Glomerular visceral epithelial cell (primary cell): ENCODE measurements at regions not wholly inside any gene's neighbourhood (a gene's known extent, or its start where the extent isn't known, plus 50 kb on each side); places are given as distances from the start of the nearest gene placed in this dataset.

ENCODE experiments used
- DNase-seq: peaks from one replicate; pipeline ENCODE4 v3.0.0-alpha.2; 2016; ENCODE audit errors: extremely low spot score

DNA sequence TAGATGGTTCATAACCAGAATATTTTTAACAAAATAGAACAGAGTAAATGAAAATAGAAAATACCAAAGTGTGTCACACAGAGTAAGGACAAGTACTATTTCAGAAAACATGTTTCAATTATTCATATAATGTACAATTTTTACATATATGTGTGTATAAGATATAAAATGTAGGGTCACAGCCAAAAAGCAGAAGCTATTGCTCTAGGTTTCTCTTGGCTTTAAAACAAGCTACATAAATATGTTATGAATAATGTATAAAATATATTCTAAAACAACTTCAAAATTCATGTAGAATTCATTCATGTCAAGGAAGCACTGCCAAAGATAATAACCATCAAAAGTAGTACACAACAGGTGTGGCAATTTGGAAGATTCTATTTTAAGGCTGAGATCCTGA, 218.2 kb downstream of the TTC32 start:
- no peak for DNase-seq

DNA sequence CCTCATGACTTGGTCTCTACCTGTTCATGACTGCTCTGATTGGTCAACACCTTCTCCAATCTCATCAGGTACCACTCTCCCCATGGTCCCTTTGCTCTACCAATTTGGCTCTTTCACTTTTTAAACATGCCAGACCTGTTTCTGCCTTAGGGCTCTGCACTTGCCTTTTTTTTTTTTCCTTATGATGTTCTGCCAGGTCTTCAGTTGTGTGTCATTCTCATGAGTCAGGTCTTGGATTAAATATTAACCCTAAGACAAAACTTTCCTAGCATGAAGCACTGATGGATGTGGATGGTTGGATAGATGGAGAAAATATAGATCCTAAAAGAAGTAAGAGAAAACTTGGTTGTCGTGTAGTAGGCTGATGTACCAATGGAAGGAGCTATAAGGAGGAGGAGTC, 219.3 kb downstream of the TTC32 start:
- DNase-seq, result peak; percentile 69

DNA sequence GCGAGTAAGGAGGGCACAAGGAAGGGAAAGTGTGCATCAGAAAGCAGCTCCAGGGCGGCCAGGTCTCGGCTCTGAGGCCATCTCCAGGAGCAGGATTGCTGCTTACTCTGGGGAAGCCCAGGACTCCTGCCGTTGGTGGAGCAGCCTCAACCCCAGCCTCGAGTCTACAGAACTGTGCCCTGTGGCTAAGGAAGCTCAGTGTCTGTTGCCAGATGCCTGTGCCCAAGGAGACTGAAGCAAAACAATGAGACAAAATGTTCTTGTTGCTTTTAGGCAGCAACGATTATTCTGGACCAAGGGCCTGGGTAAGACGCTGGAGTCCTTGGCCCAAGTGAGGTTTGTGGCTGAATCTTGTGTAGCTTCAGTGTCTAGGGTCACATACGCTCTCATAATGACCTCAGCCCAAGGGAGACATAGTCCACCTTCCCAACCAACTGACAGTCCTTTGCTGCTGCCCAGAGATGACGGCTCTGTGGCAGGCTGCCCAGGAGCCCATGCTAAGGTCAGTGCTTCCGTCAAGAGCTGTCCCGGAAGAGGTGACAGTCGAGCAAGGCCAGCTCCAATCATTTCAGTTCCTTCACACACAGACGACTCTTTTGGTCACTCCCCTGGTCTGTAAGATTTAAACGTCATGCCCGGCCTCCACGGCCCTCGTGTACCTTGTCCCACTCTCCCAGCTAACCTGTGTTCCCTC, 223.8 kb downstream of the TTC32 start:
- DNase-seq, result no peak

DNA sequence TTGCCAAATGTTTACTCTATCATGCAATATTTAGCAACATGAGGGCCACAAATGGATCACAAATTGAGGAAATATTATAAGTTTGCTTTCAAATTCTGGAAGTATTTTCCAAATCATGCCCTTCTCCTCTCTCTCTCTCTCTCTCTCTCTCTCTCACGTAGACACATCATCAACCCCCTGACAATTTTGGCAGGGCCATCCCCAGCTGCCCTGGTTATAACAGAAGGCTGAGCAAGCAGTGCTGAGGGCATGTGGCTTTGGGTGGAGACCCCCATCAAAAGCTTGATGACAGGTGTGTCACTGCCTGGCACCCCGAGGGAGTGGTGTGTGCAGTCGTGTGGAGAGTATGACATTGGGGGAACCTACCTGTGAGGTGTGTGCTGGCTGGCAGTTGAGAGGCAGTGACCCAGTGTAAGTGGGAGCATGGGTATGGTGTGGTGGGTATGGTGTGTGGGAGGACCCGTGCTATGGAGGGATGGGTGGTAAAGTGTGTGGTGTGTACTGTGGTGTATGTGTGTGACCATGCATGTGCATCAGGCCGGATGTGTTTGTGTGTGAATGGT, 224.5 kb downstream of the TTC32 start:
- no peak for DNase-seq

DNA sequence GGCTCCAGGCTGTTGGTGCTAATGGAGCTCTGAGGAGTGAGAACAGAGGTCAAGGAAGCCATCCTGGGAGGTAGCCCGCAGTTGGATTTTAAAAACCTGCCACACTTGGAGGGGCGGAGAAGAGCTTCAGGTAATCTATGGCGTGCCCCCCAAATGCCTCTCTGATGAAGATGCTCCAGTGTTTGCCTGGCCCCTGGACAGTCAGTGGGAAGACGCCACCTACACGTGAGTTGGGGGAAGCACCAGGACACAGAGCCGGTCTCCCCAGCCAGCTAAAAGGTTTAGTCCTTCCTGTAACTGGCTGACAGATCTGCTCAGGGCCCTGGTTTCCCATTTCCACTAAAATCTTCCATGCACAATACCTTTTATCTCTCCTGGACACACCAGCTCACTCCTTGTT, 225.0 kb downstream of the TTC32 start:
- DNase-seq, result no peak

DNA sequence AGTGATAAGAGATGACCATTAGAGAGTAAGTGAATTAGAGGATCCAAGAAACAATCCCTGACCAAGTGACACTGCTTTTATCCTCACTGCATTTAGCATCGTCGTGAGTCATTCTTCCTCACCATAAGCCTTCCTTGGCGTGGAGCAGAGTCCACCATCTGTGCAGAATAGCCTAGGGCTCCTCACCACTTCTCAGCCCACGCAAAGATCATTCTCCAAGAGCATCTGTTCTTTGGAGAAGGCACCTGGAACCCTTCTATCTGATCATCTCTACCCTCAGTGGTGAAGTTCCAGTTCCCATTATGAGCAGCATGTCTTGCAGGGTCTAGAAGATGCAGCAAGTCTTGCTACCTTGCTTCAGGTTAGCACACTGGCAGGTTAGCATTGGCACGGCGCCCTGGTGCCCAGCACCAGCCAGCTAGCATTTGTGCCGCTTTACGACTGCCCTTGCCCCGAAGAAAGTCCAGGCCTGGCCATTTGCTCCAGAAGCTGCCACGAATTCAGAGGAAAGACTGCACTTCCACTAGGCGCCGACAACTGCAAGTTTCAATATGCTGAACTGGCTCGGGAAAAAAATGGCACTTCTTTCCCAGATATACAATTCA, 225.8 kb downstream of the TTC32 start:
- no peak for DNase-seq

DNA sequence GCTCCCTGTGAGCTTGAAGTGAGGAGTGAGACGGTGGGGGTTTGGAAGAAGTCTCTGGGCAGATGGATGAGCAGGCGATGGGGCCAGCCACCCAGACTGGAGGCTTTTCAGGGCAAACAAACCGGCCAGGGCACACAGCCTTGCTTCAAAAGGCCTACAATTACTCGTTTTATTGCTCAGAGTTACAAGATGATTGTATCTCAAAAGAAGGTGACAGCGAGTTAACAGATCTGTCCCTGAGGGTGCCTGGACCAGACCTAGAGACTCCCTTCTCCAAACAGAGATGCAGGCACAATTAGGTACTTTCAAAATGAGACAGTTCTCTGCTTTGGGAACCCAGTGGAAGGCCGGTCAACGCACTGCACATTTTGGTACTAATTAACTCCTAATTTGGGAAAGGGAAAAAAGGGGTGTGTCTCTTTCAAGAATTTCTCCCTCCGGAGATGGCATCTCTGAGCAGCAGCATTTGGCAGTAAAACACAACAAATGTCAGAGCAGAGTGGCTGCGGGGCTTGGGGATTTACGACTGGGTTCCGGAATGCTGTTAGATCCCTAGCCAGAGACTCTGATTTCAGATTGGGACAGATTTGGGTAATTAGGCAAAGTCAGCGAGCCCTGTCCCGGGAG, 226.7 kb downstream of the TTC32 start:
- DNase-seq, result no peak

DNA sequence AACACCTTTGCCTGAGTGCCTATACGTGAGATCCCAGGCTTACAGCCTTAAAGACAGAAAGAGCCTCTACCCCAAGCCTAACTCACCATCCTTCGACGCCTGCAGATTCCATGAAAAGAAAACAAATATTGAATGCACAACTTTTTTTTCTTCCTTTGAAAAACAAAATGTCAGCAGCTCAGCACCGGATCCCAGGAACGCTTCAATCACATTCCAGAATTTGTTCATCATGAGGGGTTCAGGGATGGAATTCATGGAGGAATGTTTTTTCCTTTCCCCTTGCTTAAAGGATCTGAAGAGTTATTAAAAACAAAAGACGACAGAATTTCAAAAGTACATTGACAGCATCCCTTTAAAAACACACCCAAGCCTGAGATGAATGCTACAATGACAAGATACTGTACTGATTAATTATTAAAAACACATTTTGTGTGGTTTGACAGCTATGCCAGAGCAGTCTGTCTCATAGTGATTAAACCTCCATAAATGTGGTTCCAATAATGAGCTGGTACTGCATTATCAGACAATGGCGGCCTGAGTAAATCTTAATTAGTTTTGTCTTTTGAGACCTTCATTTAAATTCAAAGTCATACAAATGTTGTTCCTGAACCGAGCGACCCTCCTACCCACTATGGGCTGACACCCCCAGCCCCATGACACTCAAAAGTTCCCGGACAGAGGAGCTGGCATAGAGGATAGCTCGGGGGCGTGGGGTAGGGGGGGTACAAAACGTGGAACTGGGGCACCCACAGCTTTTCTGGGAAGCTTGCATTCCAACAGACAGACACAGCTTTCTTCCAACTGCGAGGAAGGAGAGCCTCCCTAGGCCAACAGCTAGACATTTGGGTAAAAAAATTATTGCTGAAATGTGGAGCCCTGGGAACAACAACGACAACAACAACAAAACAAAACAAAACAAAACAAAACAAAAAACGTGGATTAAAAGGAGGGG, 227.5 kb downstream of the TTC32 start:
- DNase-seq, result no peak

DNA sequence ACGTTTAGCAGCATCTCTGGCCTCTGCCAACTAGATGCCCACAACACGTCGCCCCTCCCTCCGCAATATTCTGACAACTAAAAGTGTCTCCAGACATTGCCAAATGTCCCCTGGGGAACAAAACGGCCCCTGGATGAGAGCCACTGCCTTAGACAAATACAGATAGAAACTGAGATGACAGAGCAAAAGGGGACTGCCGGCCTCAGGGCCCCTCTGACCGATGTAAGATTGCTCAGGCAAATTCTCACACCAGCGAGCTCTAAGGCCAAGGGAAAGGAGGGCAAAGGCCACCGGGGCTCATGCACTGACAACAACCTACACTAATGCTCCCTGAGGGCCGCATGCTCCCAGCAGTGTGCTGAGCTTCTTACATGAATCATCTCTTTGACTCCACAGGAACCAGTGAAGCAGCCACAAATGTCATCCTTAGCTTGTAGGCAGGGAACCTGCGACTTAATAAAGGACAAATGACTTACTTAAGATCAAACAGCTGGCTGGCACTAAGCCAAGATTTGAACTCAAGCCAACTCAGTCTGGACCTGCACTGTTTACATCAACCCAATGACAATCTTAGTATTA, 228.5 kb downstream of the TTC32 start:
- peak; percentile 30 for DNase-seq

DNA sequence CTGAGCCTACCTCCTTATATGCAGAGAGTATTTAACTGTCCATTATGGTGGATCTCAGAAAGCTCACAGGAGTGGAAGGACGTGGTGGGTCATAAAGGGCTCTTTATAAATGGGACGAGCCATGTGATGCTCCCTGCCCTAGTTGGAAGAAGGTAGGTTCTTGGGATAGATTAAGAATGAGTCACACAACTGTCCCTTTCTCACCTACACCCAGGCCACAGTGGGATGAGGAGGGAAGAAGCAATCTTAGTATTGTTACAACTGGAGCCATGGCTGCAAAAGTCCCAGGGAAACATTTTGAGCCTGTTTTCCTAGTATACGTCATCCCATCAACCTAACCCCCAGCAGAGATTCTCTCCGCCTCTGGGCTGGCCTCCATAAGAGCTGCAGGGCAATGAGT, 229.9 kb downstream of the TTC32 start:
- no peak for DNase-seq

DNA sequence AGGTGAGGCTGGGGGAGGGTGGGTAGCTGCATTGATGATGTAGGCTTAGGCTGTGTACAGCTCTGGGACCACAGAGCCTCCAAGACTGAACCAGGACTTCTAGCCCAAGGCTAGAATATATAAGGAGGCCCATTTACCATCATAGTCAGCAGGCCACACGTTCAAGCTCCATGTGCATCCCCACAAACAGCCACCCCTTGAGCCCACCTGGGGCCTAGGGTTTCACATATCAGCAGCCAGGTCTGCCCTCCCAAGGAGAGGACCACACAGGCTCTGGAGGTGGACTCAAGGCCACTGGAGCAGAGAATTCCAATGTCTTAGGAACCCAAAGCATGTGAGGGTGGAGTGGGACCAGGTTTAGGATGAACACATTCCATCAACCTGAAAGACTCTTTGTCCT, 230.5 kb downstream of the TTC32 start:
- no peak for DNase-seq

DNA sequence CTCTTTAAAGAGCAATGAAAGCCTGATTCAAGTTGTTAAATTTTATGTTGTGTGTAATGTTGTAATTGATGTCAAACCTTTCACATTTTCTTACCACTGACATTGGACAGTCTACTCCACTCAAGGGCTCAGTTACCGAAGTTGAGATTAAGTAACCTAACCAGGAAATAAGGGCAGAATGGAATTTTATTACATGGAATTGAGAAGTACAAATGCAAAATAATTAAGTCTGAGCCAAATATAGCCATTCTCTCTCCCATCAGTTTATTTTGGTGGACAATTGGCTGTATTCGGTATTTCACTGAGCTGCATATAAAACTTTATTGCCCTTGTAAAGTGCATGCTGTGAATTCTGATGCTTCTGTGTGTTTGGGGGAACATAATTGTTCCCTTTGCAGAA, 231.5 kb downstream of the TTC32 start:
- DNase-seq, result no peak

DNA sequence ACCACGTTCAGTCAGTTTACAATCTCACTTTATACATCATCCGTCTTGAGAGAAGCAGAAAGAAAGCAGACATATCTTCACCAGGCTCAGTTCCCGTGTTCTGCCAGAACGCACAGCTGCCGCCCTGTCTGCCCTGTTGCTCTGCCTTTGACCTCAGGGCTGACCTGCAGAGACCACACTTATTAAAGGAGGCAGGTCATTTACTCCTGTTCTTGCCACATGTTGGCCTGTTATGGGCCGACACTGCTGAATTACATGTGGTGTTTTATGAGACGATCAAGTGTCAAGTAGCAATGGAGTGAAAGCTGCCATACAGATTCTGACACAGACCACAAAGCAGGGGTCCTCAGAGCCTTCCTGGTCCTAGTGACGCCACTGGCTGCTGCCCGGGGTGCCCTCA, 232.2 kb downstream of the TTC32 start:
- DNase-seq, result no peak

DNA sequence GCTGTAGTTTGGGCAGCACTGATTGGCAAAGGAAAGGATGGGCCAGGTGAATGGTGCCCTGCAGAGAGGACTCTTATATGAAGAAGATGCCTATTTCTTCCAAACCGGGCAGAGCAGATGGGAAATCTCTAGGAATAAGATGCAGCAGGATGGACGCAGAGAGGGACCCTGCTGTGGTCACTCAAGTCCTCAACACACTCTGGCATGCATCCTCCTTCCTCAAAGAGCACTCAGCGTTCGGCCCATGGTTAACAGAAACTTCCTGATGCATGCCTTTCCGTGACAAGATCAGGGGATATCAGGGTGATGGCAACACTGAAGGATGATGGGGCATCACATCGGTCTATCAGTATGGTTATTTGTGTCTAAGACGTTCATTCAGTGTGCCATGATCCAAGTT, 232.7 kb downstream of the TTC32 start:
- DNase-seq, result no peak

DNA sequence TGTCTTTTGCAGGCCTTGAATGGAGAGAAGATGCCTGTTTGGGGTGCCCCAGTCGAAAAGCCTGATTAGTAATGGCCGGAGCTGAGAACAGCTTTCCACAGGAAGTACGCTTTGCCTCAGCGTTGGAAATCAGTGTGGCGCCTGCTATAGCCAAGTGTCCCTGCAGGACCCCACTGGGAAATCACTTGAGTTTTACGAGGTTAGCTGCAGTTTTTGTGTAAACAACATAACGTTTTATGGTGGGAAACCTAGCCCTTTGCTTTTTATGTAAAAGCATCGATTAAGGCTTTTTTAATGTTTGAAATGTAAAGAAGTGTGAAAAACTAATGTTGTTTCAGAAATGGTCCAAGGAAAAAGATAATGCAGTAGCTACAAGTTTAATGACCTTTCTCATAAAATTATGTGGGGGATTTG, 234.2 kb downstream of the TTC32 start:
- DNase-seq, result no peak

DNA sequence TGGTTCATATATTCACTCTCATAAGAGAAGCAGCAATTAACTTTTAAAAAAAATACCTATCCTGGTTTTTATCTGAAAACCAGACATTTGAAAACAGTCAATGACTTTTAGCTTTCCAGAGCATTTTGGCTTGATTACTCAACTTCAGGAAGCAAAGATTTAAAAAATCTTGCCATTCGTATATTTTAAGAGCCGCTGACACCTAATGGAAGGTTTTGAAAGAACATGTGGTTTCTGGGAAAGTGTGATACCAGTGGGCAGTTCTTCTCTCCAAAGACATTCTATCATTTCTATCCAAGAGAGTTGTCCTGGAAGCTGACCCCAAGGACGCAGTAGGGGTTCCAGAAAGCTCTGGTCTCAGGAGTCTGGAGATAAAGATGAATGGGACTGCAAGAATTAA, 234.7 kb downstream of the TTC32 start:
- peak; percentile 42 for DNase-seq

DNA sequence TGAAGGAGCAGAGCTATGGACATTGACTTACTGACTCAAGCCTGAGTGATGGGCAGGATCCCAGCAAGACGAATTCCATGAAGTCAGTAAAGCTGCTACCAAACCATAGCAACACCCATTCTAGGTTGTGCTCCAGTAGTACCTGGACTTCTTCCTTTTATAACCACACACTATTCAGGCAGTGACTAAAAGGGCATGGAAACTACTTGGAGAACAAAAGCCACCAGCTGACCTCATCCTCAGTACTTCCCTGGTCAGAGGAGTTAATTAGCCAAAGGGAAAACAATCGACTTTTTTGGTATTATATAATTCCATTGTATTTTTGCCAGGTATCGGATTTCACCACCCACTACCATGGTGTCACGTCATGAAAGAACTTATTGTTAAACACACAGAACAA, 237.1 kb downstream of the TTC32 start:
- DNase-seq, result peak; percentile 30

DNA sequence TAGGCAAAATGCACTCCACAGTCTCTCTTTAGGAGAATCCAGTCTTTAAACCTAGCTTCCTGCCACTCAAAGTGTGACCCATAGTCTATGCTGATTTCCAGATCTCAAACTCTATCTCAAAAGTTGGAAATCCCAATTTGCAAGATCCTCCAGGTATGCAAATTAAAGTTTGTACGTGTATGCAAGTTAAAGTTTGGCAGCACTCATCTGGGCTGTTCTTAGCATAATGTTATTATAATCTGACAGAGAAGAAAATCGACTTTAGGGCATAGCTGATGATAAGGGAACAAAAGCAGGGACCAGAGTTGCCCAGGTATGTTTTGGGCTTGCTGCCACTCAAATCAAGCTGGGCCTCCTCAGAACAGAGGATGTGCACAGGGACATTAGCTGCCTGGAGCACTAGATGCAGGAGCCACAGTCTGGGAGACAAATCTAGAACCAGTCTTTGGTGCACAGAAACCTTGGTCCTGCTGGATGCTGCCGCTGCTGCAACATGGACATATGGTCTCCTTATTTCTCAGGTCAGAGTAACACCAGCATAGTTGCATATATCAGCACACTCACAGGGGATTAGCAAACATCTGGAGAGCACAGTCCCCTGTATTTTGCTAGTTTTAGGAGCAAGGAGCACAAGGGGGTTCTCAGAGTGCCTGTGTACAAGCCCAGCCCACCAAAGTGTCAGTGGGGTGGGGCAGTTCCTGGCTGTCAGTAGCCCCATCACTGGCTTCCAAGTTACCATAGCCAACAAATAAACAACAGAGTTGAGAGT, 242.6 kb downstream of the TTC32 start:
- DNase-seq, result no peak

DNA sequence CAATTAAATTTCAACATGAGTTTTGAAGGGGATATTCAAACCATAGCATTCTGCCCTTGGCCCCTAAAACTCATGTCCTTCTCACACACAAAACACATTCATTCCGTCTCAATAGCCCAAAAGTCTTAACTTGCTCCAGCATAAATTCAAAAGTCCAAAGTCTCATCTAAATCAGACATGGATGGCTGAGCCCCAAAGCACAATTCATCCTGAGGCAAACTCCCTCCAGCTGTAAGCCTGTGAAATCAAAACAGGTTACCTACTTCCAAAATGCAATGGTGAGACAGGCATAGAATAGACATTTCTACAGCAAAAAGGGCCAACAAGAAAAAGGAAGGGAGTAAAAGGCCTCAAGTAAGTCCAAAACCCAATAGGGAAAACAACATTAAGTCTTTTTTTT, 245.8 kb downstream of the TTC32 start:
- no peak for DNase-seq

DNA sequence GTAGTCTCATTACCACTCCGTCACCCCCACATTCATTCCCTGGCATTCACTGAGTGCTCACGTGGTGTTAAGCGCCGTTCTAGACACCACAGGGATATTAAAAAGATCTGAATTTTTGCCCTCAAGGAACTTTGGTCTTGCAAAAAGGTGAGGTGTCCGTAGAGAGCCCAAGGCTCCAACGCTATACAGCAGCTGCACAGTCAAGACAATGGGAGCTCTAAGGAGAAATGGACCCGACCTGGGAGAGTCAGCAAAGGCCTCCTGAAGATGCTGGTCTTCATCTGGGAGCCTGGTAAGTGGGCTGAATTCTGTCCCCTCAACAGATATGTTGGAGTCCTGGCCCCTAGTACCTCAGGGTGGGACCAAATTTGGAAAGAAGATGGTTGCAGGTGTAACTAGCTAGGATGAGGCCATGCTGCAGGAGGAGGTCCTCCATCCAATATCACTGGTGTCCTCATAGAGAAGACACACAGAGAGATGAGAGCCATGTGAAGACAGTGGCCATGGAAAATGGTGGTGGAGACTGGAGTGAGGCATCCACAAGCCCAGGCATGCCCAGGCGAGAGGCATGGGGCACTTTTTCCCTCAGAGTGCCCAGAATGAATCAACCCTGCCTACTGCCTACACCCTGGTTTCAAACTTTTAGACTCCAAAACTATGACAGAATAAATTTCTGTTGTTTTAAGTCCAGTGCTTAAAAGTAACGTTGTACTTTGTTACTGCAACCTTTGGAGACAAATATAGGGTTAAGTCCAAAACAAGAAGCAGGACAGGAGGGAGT, 247.3 kb downstream of the TTC32 start:
- no peak for DNase-seq
